Islet precursor cell (in vitro differentiated cells): ENCODE measurements at regions not wholly inside any gene's neighbourhood (a gene's known extent, or its start where the extent isn't known, plus 50 kb on each side); places are given as distances from the start of the nearest gene placed in this dataset.
"Not testable (repeated sequence)": the region's sequence is repeated elsewhere in the genome, so short reads cannot be mapped to it uniquely, and the experiment has no call there.

Source experiments
- DNase-seq: peaks from one replicate; pipeline ENCODE4 v3.0.0-alpha.2; 2018

- DNase-seq, result no peak
These were observed 115.2 kb upstream of the NPAS2 start for GRCh38 chr2:100704711-100705110.

- no peak for DNase-seq
These were observed 112.7 kb upstream of the NPAS2 start for GRCh38 chr2:100707016-100707947.

GRCh38 chr2:100708333-100708732 lies 111.6 kb upstream of the NPAS2 start:
- no peak for DNase-seq

GRCh38 chr2:100713106-100713505 lies 106.8 kb upstream of the NPAS2 start:
- DNase-seq, result no peak

GRCh38 chr2:100714396-100715010 lies 105.4 kb upstream of the NPAS2 start:
- not testable (repeated sequence) for DNase-seq

GRCh38 chr2:100715861-100716260 lies 104.1 kb upstream of the NPAS2 start:
- DNase-seq, result not testable (repeated sequence)

- no peak for DNase-seq
These were observed 103.4 kb upstream of the NPAS2 start for GRCh38 chr2:100716581-100716980.

GRCh38 chr2:100718065-100718629 lies 101.8 kb upstream of the NPAS2 start:
- no peak for DNase-seq

- no peak for DNase-seq
These were observed 99.5 kb upstream of the NPAS2 start for GRCh38 chr2:100720445-100720844.

- no peak for DNase-seq
These were observed 98.2 kb upstream of the NPAS2 start for GRCh38 chr2:100721693-100722092.

GRCh38 chr2:100722125-100722524 lies 97.8 kb upstream of the NPAS2 start:
- DNase-seq, result no peak

- no peak for DNase-seq
These were observed 93.1 kb upstream of the NPAS2 start for GRCh38 chr2:100726866-100727265.

GRCh38 chr2:100730290-100730868 lies 89.6 kb upstream of the NPAS2 start:
- peak; percentile 80 for DNase-seq

- DNase-seq, result no peak
These were observed 88.4 kb upstream of the NPAS2 start for GRCh38 chr2:100731535-100731981.

GRCh38 chr2:100733391-100734187 lies 86.3 kb upstream of the NPAS2 start:
- DNase-seq, result no peak

- DNase-seq, result no peak
These were observed 83.6 kb upstream of the NPAS2 start for GRCh38 chr2:100736121-100736915.

GRCh38 chr2:100739735-100740432 lies 80.1 kb upstream of the NPAS2 start:
- DNase-seq, result no peak

- DNase-seq, result no peak
These were observed 78.1 kb upstream of the NPAS2 start for GRCh38 chr2:100741880-100742276.

- peak; percentile 58 for DNase-seq
These were observed 77.4 kb upstream of the NPAS2 start for GRCh38 chr2:100742277-100743254.

GRCh38 chr2:100743741-100744140 lies 76.2 kb upstream of the NPAS2 start:
- DNase-seq, result peak; percentile 22
